Ramos (cell line): ENCODE measurements at regions not wholly inside any gene's neighbourhood (a gene's known extent, or its start where the extent isn't known, plus 50 kb on each side); places are given as distances from the start of the nearest gene placed in this dataset.

Experiments used
- in situ Hi-C: fragments of 300-500 bp; cut with MboI; formaldehyde crosslinking; loops from one replicate; pipeline ENCODE4 v1.14.3; 2022; ENCODE audit warnings: low sequenced_read_pairs; ENCODE audit not compliant: unreplicated experiment

DNA sequence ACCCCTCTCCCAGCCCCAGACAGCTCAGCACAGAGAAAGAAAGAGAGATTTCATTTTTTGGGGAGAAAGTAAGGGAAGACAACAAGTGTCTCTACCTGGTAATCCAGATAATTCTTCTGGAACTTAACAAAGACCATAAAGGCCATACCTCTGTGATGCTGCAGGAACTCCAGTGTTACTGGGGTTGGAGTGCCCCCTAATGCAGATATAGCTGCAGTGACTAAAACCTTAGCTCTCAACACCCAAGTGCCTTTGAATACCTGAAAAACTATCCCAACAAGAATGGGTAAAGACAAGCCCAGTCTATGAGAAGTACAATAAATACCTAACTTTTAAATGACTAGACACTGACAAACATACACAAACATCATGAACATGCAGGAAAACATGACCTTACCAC is 365.3 kb upstream of the PTCHD4 start:
- in situ Hi-C loops = no loop called here

DNA sequence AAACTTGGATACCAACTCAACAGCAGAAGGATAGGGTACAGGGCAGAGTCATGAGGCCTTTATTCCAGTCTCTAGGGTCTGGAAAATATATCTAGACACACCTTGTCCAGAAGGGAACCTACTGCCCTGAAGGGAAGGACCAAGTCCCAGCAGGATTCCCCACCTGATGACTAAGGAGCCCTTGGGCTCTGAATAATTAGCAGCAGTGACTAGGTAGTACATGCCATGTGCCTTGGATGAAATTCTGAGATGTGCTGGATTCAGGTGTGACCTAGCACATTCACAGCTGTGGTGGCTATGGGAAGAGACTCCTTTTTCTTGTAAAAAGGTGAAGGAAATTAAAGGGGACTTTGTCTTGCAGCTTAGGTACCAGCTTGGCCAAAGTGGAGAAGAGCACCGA is 364.3 kb upstream of the PTCHD4 start:
- in situ Hi-C loops = no loop called here

GRCh38 chr6:48474830-48475229 is 363.8 kb upstream of the PTCHD4 start:
- in situ Hi-C loops = no loop called here

GRCh38 chr6:48474136-48474535 is 363.1 kb upstream of the PTCHD4 start:
- in situ Hi-C loops = no loop called here

GRCh38 chr6:48472535-48472934 is 361.5 kb upstream of the PTCHD4 start:
- in situ Hi-C loops = no loop called here

GRCh38 chr6:48472091-48472490 is 361.1 kb upstream of the PTCHD4 start:
- in situ Hi-C loops = no loop called here

DNA sequence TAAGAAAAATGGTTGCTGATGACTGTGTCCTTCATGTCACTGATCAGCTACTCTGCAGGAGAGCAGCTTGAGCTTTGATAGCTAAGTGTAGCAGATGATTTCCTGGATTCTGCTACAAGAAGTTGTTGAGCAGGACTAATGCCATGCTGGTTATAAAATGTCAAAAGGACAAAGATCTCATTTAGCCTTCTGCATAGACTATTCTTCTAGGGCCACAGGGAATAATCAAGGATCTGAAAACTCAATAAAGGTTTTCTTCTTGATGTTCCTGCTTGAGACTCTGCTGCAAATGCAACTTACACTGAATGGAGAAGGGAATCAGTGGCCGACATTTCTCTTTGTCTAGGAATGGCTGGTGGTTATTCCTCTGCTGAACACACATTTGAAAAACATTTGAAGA is 360.3 kb upstream of the PTCHD4 start:
- in situ Hi-C loops = no loop called here

DNA sequence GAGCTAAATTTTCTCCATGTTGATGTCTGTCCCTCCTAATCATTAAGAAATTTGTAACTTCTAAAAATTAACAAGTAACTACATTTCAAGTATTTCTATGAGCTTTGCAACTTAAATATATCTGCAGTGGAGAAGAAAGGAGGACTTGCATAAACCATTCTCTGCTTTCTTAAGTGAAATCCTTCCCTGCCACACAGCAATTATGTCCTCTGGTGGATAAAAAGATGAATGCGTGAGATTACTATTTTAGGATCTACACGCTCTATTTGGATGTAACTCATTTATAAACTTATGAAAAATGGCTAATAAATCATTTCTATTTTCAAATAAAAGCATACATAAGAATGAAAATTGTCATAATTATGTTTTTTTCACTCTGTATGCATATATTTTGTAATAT is 338.0 kb upstream of the PTCHD4 start:
- in situ Hi-C loops = no loop called here

- in situ Hi-C loops = no loop called here
Observed at GRCh38 chr6:48447251-48447650, 336.3 kb upstream of the PTCHD4 start.

GRCh38 chr6:48429610-48430009 is 318.6 kb upstream of the PTCHD4 start:
- in situ Hi-C loops = no loop called here

GRCh38 chr6:48429021-48429420 is 318.0 kb upstream of the PTCHD4 start:
- in situ Hi-C loops = no loop called here

GRCh38 chr6:48426636-48427035 is 315.6 kb upstream of the PTCHD4 start:
- in situ Hi-C loops = no loop called here

DNA sequence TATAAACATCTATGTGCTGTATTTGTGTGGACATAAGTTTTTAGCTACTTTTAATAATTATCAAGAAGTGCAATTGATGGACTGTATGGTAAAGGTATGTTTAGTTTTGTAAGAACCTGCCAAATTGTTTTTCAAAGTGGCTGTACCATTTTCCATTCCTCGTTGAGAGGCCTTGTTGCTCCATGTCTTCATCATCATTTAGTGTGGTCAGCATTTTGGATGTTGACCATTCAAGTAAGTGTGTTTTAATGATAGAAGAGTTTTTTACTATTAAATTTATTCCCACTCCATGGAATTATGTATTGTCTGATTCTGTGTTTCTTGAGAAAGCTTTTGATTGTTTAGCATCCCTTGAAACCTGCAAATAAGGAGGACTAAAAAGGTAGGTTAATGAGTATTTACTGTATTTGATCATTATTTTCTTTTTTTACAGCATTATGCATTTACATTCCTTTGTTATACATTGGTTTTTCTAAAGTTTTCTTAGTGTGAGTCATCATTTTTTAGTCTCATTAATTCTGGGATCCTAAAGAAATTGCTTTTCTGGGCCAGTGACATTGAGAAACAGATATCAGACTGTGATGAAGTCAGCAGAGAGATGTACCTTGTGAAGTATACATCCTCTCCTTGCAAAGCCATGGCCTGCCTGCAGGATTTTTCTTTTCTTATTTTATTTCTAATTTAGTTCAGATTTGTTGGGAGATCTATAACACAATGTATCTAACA is 312.8 kb upstream of the PTCHD4 start:
- in situ Hi-C loops = no loop called here

DNA sequence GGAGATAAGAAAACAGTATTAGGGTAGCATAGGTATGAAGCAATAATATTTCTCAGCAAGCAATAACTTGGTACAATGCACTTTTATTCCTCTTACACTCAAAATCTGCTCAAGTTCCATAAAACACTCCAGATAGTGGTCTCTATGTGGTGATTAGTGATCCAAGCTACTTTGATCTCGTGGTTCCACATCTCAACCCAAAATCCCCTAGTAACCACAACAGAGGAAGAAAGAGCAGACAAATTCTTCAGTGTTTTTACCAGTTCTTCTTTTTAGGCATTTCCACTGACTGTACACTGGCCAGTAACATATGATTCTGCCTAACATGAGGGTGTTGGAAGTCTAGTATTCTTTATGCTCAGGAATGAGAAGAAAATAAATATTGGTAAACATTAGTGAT is 309.0 kb upstream of the PTCHD4 start:
- in situ Hi-C loops = no loop called here

DNA sequence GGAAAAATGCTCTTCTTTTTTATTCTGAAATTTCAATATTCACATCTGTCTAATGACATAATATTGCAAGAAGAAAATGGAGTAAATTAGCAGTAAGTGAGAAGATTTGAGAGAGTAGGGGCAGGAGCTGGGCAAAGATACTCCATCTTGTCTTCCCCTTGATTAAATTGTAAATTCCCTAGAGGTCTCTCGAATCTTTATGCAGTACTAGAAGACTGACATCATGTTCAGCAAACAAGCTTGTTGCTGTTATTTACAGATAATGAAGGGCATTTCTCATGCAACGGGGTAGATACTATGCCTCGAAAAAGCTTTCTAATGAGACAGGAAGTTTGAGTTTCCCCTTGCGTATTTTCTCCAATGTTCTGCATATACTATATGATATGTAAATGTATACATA is 306.9 kb upstream of the PTCHD4 start:
- in situ Hi-C loops = no loop called here

GRCh38 chr6:48412656-48413055 is 301.7 kb upstream of the PTCHD4 start:
- in situ Hi-C loops = no loop called here

DNA sequence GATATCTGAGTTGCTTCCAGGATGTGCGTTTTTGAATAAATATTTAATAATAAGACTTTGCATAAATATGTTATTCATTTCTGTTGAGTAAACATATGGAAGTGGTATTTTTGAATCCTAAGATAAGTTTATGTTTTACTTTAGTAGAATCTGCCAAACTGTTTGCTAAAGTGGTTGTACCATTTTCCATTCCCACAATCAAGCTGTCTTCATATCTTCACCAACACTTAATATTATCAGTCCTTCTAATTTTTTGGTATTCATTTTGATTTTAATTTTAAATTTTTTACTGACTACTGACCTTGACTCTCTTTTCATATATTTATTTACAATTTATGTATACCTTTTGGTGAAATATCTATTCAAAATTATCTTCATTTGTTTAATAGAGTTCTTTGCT is 293.9 kb upstream of the PTCHD4 start:
- in situ Hi-C loops = no loop called here

DNA sequence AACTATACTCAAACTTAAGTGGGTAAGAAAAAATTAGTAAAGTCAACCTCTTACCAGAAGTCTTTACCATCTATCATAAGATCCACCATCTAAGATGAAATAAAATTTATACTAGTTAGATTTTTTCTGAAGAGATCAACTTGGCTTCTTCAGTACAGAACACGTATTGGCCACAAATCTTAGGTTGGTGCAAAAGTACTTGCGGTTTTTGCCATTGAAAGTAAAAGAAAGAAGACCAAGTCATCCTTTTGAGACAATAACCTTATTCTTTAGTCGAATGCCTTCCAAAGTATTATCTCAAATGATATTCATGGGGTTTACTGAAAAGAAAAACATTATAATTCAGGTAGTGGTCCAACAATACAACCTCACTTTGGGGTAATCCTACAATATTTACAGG is 292.6 kb upstream of the PTCHD4 start:
- in situ Hi-C loops = no loop called here

GRCh38 chr6:48401016-48401415 is 290.0 kb upstream of the PTCHD4 start:
- in situ Hi-C loops = no loop called here

GRCh38 chr6:48397887-48398286 is 286.9 kb upstream of the PTCHD4 start:
- in situ Hi-C loops = no loop called here

GRCh38 chr6:48389146-48390043 is 278.4 kb upstream of the PTCHD4 start:
- in situ Hi-C loops = no loop called here

- in situ Hi-C loops = no loop called here
Observed at GRCh38 chr6:48388044-48388443, 277.0 kb upstream of the PTCHD4 start.
